ENCODE measurements at regions not wholly inside any gene's neighbourhood (a gene's known extent, or its start where the extent isn't known, plus 50 kb on each side); places are given as distances from the start of the nearest gene placed in this dataset.

DNA sequence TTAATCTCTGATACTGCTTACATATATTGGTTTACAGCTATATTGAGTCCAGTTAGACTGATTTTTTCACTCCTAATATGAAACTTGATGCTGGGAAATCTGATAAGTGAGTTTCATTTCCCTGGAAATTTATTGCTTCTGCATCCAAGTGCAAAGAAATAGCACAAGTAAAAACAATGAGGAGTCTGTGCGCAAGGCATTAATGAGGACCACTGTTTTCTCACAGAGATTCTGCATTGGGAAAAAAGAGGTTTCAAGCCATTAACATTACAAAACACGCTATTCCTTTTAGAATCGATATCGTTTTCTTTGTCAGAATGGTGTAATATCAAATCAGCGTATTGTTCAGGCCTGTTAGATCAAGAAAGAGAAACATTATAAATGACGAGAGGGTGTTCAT is 723.3 kb upstream of the ARRDC4 start:
- no peak overlapping the region for H3K27ac ChIP-seq
- H3K36me3 ChIP-seq = no peaks in the 10 kb centered on the region
- DNase-seq = no peak
- WGBS, 4 donors = 90 to 95% (median 93%) methylated on average over 6 of the region's 6 CpGs
- ATAC-seq = no peak
- H3K4me1 ChIP-seq = peaks cover 0 to 4% (median 0%) of the 10 kb centered on the region in 12 donors
- intact Hi-C loops (cut with DNase I) = loop anchor here in 8 of 10 donors (5.0 to 10.0 kb wide), 4 partner anchors 880 to 1985 kb away; no protein-coding TSS in a partner anchor
- no peak overlapping the region for H3K4me3 ChIP-seq
- TF ChIP-seq CTCF (IDR thresholded peaks at IDR 0.05) (no peak), POLR2A (IDR thresholded peaks at IDR 0.05) (no peak)
- H3K27me3 ChIP-seq = peaks cover 0 to 3% (median 0%) of the 10 kb centered on the region in 9 donors
- no peaks in the 10 kb centered on the region for H3K9me3 ChIP-seq

DNA sequence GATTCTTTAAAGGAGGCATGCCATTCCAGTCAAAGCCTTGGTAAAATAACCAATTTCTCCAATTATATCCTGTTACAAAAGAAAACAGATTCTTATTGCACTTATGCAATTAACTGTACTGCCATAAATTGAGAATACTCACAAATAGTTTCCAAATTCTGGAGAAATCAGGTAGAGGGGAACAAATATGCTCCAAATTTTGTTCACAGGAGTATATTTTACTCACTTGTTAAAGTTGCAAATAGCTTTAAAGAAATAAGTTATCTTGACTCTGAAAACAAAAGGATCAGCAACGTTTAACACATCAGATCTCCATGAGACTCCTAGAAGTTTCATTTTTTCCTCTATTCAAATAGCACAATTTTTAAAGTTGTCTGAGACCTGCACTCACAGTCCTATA is 712.1 kb upstream of the ARRDC4 start:
- Histone ChIP-seq H3K27ac (no peak overlapping the region), H3K36me3 (no peaks in the 10 kb centered on the region), H3K4me3 (no peak overlapping the region), H3K4me1 (no peaks in the 10 kb centered on the region), H3K9me3 (peaks cover 0 to 7% (median 0%) of the 10 kb centered on the region in 12 donors), H3K27me3 (no peaks in the 10 kb centered on the region)
- no peak for ATAC-seq
- intact Hi-C loops (cut with DNase I) = loop anchor here in 1 of 10 donors (10.0 kb wide), 1 partner anchor 496 kb away; no protein-coding TSS in a partner anchor
- no peak for DNase-seq
- TF ChIP-seq POLR2A (IDR thresholded peaks at IDR 0.05) (no peak), CTCF (IDR thresholded peaks at IDR 0.05) (no peak)
- 80 to 84% (median 81%) methylated on average over 1 of the region's 1 CpG for WGBS, 4 donors

DNA sequence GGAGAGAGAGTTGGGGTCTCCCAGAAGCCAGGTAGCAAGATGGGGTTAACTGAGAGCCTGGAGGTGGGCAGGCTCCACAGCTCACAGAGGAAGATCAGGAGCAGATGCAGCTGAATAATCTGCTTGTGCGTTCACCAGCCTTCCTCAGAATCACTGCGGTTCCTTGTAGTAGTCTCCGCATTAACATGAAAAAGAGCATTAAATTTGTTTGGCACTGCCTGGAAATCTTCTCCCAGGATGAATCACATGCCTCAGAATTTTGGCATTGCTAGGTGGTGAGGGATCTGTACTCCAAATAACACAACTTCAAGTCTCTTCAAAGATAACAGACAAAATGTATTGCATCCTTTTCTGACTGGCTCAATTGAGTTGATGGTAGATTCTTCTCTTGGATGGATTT is 700.6 kb upstream of the ARRDC4 start:
- H3K27ac ChIP-seq = no peak overlapping the region
- 82 to 93% (median 85%) methylated on average over 3 of the region's 3 CpGs for WGBS, 4 donors
- no peak for TF ChIP-seq CTCF (IDR thresholded peaks at IDR 0.05)
- TF ChIP-seq POLR2A (IDR thresholded peaks at IDR 0.05) = no peak
- H3K27me3 ChIP-seq = no peaks in the 10 kb centered on the region
- H3K36me3 ChIP-seq = no peaks in the 10 kb centered on the region
- no peaks in the 10 kb centered on the region for H3K9me3 ChIP-seq
- no peak for DNase-seq
- H3K4me1 ChIP-seq = no peaks in the 10 kb centered on the region
- no peak overlapping the region for H3K4me3 ChIP-seq
- ATAC-seq = no peak
- intact Hi-C loops (cut with DNase I) = no loop called here

DNA sequence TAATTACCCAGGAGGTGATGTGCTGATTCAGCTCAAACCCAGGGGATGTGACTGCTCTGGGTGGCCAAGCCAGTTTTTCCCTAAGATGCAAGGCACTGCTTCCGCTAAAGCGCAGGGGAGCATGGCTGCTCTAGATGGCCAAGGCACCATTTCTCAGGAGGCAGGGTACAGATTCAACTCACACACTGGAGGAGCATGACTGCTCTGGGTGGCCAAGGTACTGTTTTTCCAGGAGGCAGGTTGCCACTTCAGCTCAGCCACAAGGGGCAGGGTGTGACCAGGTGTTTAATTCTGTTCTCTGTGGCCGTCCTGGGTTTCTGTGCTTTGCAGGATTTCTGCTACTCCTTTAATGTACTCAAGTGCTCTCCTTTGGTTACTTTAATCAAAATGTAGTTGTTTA is 659.3 kb upstream of the ARRDC4 start:
- H3K36me3 ChIP-seq = no peaks in the 10 kb centered on the region
- intact Hi-C loops (cut with DNase I) = no loop called here
- no peak overlapping the region for H3K4me3 ChIP-seq
- peak in 1 of 5 donors; percentile 33 for DNase-seq
- no peaks in the 10 kb centered on the region for H3K27me3 ChIP-seq
- TF ChIP-seq POLR2A (IDR thresholded peaks at IDR 0.05) (no peak), CTCF (IDR thresholded peaks at IDR 0.05) (no peak)
- no peaks in the 10 kb centered on the region for H3K4me1 ChIP-seq
- no peak for ATAC-seq
- H3K27ac ChIP-seq = no peak overlapping the region
- WGBS, 4 donors = 87 to 92% (median 90%) methylated on average over 3 of the region's 3 CpGs
- peaks cover 0 to 5% (median 0%) of the 10 kb centered on the region in 12 donors for H3K9me3 ChIP-seq

Measured in heart left ventricle (tissue), 16 donors.